HEK293 (cell line): ENCODE measurements at regions not wholly inside any gene's neighbourhood (a gene's known extent, or its start where the extent isn't known, plus 50 kb on each side); places are given as distances from the start of the nearest gene placed in this dataset.

Source experiments
- TCF7L2 ChIP-seq: IDR thresholded peaks from 2 replicates; pipeline ENCODE4 v1.6.1; 2011; ENCODE audit warnings: low read depth, mild to moderate bottlenecking, inconsistent platforms, low read length, moderate library complexity, borderline replicate concordance
- ZNF16 ChIP-seq: fragments of 450-650 bp; formaldehyde crosslinking; IDR thresholded peaks from 2 replicates; pipeline ENCODE4 v1.5.1; 2016; ENCODE audit warnings: low read depth, missing biosample characterization, missing genetic modification characterization
- ZNF175 ChIP-seq: fragments of 450-650 bp; formaldehyde crosslinking; IDR thresholded peaks from 2 replicates; pipeline ENCODE4 v1.5.1; 2016; ENCODE audit warnings: missing biosample characterization, missing genetic modification characterization
- ZNF354C ChIP-seq: fragments of 450-650 bp; formaldehyde crosslinking; IDR thresholded peaks from 2 replicates; pipeline ENCODE4 v1.5.1; 2016; ENCODE audit warnings: missing biosample characterization, missing genetic modification characterization, low read depth, borderline replicate concordance
- TF ChIP-seq, protein P1 (sequence below): fragments of 450-650 bp; formaldehyde crosslinking; IDR thresholded peaks from 2 replicates; pipeline ENCODE4 v1.5.1; 2016; ENCODE audit warnings: missing biosample characterization, missing genetic modification characterization
- TF ChIP-seq, protein P2 (sequence below): fragments of 450-650 bp; IDR thresholded peaks from 2 replicates; pipeline ENCODE4 v1.5.1; 2018; ENCODE audit warnings: missing biosample characterization, mild to moderate bottlenecking, missing genetic modification characterization
- TF ChIP-seq, protein P3 (sequence below): fragments of 450-650 bp; formaldehyde crosslinking; IDR thresholded peaks from 2 replicates; pipeline ENCODE4 v1.5.1; 2016; ENCODE audit warnings: missing biosample characterization, missing genetic modification characterization
- TF ChIP-seq, protein P4 (sequence below): fragments of 450-650 bp; formaldehyde crosslinking; IDR thresholded peaks from 2 replicates; pipeline ENCODE4 v1.5.1; 2016; ENCODE audit warnings: missing biosample characterization, missing genetic modification characterization

DNA sequence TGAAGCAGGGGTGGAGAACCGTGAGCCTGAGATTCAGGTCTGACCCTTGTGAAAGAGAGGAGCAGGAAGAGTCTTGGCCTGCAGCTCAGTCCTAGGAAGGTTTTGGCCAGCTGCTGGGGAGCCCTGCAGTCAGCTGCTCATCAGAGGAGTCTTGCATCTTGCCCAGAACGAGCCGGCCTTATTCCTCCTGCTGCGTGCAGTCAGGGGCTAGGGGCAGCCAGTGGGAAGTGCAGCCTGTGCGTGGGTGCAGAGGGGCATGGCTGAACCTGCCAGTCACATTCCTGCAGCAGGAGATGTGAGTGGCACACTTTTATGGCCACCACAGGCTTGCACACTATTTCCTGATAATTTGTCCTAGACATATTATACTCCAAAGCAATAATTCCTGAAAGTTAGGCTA lies 278.7 kb downstream of the NPR3 start:
- TF ChIP-seq, protein P1, sequence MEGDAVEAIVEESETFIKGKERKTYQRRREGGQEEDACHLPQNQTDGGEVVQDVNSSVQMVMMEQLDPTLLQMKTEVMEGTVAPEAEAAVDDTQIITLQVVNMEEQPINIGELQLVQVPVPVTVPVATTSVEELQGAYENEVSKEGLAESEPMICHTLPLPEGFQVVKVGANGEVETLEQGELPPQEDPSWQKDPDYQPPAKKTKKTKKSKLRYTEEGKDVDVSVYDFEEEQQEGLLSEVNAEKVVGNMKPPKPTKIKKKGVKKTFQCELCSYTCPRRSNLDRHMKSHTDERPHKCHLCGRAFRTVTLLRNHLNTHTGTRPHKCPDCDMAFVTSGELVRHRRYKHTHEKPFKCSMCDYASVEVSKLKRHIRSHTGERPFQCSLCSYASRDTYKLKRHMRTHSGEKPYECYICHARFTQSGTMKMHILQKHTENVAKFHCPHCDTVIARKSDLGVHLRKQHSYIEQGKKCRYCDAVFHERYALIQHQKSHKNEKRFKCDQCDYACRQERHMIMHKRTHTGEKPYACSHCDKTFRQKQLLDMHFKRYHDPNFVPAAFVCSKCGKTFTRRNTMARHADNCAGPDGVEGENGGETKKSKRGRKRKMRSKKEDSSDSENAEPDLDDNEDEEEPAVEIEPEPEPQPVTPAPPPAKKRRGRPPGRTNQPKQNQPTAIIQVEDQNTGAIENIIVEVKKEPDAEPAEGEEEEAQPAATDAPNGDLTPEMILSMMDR (tag by site-specific recombination), result no peak
- TF ChIP-seq ZNF175 (tag by site-specific recombination), result no peak
- TF ChIP-seq ZNF16 (tag by site-specific recombination), result no peak
- TF ChIP-seq, protein P2, sequence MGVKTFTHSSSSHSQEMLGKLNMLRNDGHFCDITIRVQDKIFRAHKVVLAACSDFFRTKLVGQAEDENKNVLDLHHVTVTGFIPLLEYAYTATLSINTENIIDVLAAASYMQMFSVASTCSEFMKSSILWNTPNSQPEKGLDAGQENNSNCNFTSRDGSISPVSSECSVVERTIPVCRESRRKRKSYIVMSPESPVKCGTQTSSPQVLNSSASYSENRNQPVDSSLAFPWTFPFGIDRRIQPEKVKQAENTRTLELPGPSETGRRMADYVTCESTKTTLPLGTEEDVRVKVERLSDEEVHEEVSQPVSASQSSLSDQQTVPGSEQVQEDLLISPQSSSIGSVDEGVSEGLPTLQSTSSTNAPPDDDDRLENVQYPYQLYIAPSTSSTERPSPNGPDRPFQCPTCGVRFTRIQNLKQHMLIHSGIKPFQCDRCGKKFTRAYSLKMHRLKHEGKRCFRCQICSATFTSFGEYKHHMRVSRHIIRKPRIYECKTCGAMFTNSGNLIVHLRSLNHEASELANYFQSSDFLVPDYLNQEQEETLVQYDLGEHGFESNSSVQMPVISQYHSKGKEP (tag by site-specific recombination), result no peak
- TF ChIP-seq, protein P3, sequence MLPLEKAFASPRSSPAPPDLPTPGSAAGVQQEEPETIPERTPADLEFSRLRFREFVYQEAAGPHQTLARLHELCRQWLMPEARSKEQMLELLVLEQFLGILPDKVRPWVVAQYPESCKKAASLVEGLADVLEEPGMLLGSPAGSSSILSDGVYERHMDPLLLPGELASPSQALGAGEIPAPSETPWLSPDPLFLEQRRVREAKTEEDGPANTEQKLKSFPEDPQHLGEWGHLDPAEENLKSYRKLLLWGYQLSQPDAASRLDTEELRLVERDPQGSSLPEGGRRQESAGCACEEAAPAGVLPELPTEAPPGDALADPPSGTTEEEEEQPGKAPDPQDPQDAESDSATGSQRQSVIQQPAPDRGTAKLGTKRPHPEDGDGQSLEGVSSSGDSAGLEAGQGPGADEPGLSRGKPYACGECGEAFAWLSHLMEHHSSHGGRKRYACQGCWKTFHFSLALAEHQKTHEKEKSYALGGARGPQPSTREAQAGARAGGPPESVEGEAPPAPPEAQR, result no peak
- TF ChIP-seq, protein P4, sequence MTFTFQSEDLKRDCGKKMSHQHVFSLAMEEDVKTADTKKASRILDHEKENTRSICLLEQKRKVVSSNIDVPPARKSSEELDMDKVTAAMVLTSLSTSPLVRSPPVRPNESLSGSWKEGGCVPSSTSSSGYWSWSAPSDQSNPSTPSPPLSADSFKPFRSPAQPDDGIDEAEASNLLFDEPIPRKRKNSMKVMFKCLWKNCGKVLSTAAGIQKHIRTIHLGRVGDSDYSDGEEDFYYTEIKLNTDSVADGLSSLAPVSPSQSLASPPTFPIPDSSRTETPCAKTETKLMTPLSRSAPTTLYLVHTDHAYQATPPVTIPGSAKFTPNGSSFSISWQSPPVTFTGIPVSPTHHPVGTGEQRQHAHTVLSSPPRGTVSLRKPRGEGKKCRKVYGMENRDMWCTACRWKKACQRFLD (tag by site-specific recombination), result no peak
- TF ChIP-seq TCF7L2, result no peak
- TF ChIP-seq ZNF354C (tag by site-specific recombination), result no peak
